B cell (primary cell): ENCODE measurements at regions not wholly inside any gene's neighbourhood (a gene's known extent, or its start where the extent isn't known, plus 50 kb on each side); places are given as distances from the start of the nearest gene placed in this dataset.

Experiments
- ATAC-seq: fragments of 200-7000 bp; cut with Tn5 transposase; one replicate; pipeline ENCODE4 v1.10.0; 2021; ENCODE audit warnings: low read depth, mild to moderate bottlenecking, moderate number of reproducible peaks, moderate library complexity
- CTCF ChIA-PET: fragments of 350-600 bp; sonication (Branson Sonifier 250); formaldehyde crosslinking; loops from one replicate; lab custom pipeline; 2021; ENCODE audit warnings: antibody characterized with exemption, inconsistent platforms; lab: Charles Lee
- POLR2A ChIA-PET: fragments of 350-600 bp; sonication (Branson Sonifier 250); formaldehyde crosslinking; loops from one replicate; lab custom pipeline; 2021; ENCODE audit warnings: antibody characterized with exemption; lab: Charles Lee
- DNase-seq: peaks from one replicate; pipeline ENCODE4 v3.0.0; 2013
- H2AFZ ChIP-seq: 2 replicates; pipeline ENCODE4 v1.6.1; 2012; ENCODE audit warnings: mild to moderate bottlenecking, low read depth, low read length; ENCODE audit not compliant: insufficient read depth, poor library complexity, severe bottlenecking
- H3K27ac ChIP-seq, 2 donors: 1 replicate in 1 of 2; 2 replicates in 1 of 2; pipeline ENCODE4 v1.5.1; 2012 to 2013; ENCODE audit warnings: low read length in 2 of 2, mild to moderate bottlenecking in 2 of 2, moderate library complexity in 1 of 2
- H3K27me3 ChIP-seq, 4 experiments: fragments of 200-600 bp in 1 of 4; sonication (generic) in 1 of 4; replicated peaks in 1 of 4; 1 replicate in 2 of 4; 2 replicates in 2 of 4; pipeline versions ENCODE4 v1.6.1 to v1.7.0; 2013 to 2016; ENCODE audit warnings: low read length in 3 of 4, mild to moderate bottlenecking in 2 of 4, mixed read lengths in 1 of 4, moderate library complexity in 1 of 4; ENCODE audit not compliant: insufficient read depth in 4 of 4, control insufficient read depth in 3 of 4; ENCODE audit errors: control extremely low read depth in 1 of 4
- H3K36me3 ChIP-seq, 2 experiments: replicated peaks in 1 of 2; 1 replicate in 1 of 2; 2 replicates in 1 of 2; pipeline versions ENCODE4 v1.6.1 to v1.7.1; 2013; ENCODE audit warnings: low read length in 1 of 2; ENCODE audit not compliant: insufficient read depth in 2 of 2, control insufficient read depth in 1 of 2; ENCODE audit errors: control extremely low read depth in 1 of 2, extremely low read depth in 1 of 2
- H3K4me1 ChIP-seq, 2 donors: fragments of 200-600 bp in 1 of 2; sonication (generic) in 1 of 2; 1 replicate in 1 of 2; 2 replicates in 1 of 2; pipeline versions ENCODE4 v1.5.1 to v1.6.1; 2013 to 2017; ENCODE audit warnings: low read length in 2 of 2; ENCODE audit not compliant: control insufficient read depth in 2 of 2, insufficient read depth in 2 of 2
- H3K4me2 ChIP-seq: replicated peaks from 2 replicates; pipeline ENCODE3; 2012; ENCODE audit warnings: mild to moderate bottlenecking, low read depth, low read length; ENCODE audit not compliant: poor library complexity, severe bottlenecking
- H3K4me3 ChIP-seq, 5 experiments: fragments of 200-600 bp in 1 of 5; sonication (generic) in 1 of 5; 1 replicate in 3 of 5; 2 replicates in 2 of 5; pipeline versions ENCODE4 v1.5.1 to v1.7.0; 2011 to 2016; ENCODE audit warnings: low read length in 4 of 5, mild to moderate bottlenecking in 4 of 5, low read depth in 2 of 5, control low read depth in 1 of 5, moderate library complexity in 1 of 5; ENCODE audit not compliant: insufficient read depth in 1 of 5; ENCODE audit errors: control extremely low read depth in 1 of 5, extremely low read depth in 1 of 5
- H3K79me2 ChIP-seq: fragments of 200-600 bp; sonication (generic); one replicate; pipeline ENCODE4 v1.6.0; 2016; ENCODE audit warnings: low read length; ENCODE audit not compliant: control insufficient read depth, insufficient read depth
- H3K9ac ChIP-seq: fragments of 200-600 bp; sonication (generic); 2 replicates; pipeline ENCODE4 v1.6.1; 2017; ENCODE audit warnings: mild to moderate bottlenecking, low read length, moderate library complexity
- H3K9me3 ChIP-seq, 3 donors: one replicate each; pipeline versions ENCODE4 v1.6.1 to v1.7.1; 2013; ENCODE audit warnings: low read length in 2 of 3; ENCODE audit not compliant: control insufficient read depth in 2 of 3, insufficient read depth in 1 of 3; ENCODE audit errors: control extremely low read depth in 1 of 3
- H4K20me1 ChIP-seq: 2 replicates; pipeline ENCODE4 v1.6.0; 2012; ENCODE audit warnings: mild to moderate bottlenecking, low read length; ENCODE audit not compliant: insufficient read depth, control insufficient read depth, poor library complexity, severe bottlenecking
- H3K27ac Mint-ChIP-seq: one replicate; pipeline ENCODE4 v1.8.0; 2021; ENCODE audit warnings: mixed read lengths
- H3K27me3 Mint-ChIP-seq: one replicate; pipeline ENCODE4 v1.8.0; 2021; ENCODE audit warnings: mixed read lengths
- H3K4me1 Mint-ChIP-seq: one replicate; pipeline ENCODE4 v1.8.0; 2021; ENCODE audit warnings: mixed read lengths
- H3K4me3 Mint-ChIP-seq: one replicate; pipeline ENCODE4 v1.8.0; 2021; ENCODE audit warnings: mixed read lengths
- H3K9me3 Mint-ChIP-seq: one replicate; pipeline ENCODE4 v1.8.0; 2022; ENCODE audit warnings: mixed read lengths; ENCODE audit not compliant: insufficient read depth
- EZH2 ChIP-seq: IDR thresholded peaks from 2 replicates; pipeline ENCODE4 v1.6.1; 2012; ENCODE audit warnings: borderline replicate concordance, low read depth, mild to moderate bottlenecking, moderate library complexity, low read length; ENCODE audit not compliant: insufficient read depth, poor library complexity, severe bottlenecking
- WGBS: methylation state at CpG from one replicate; pipeline ENCODE4 v1.1.5; 2013; ENCODE audit warnings: missing lambda C conversion rate; ENCODE audit not compliant: insufficient coverage; 5-methylcytosine and 5-hydroxymethylcytosine counted together
- intact Hi-C: fragments of 100-400 bp; cut with micrococcal nuclease; formaldehyde crosslinking; loops from one replicate; pipeline ENCODE4 v1.10.0; 2022
- TF ChIP-seq, protein P1 (sequence below): fragments of 200-600 bp; IDR thresholded peaks from one replicate; pipeline ENCODE4 v1.8.0; 2022; ENCODE audit warnings: antibody characterized with exemption, mild to moderate bottlenecking

DNA sequence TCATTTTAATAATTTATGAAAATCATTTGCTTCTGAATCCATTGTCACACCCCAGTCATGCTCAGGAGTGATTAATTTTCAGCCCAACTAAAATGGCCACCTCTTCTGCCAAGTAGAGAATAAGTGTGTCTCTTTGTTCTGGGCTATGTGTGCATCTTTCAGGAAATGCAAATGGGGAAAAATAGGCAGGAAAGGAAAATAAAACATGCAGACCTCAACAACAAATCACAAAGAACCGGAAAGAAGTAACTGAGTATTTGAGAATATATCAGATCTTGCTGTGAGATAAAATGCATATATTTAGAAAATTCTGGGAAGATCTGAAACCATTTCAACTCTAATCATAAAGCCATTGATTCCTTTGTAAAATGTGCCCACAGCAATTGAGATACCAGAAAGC, 763.9 kb downstream of the GALC start:
- no peak for ATAC-seq
- no peaks in the 10 kb centered on the region for H3K4me1 ChIP-seq
- no peak overlapping the region for H3K9ac ChIP-seq
- Mint-ChIP-seq H3K9me3 (peaks cover 14% of the 10 kb centered on the region), H3K4me3 (no peak overlapping the region), H3K4me1 (no peaks in the 10 kb centered on the region), H3K27me3 (no peaks in the 10 kb centered on the region), H3K27ac (no peak overlapping the region)
- intact Hi-C loops = no loop called here
- H3K36me3 ChIP-seq = no peaks in the 10 kb centered on the region
- H3K9me3 ChIP-seq = peaks cover 0 to 11% (median 0%) of the 10 kb centered on the region in 3 donors
- TF ChIP-seq, protein P1, sequence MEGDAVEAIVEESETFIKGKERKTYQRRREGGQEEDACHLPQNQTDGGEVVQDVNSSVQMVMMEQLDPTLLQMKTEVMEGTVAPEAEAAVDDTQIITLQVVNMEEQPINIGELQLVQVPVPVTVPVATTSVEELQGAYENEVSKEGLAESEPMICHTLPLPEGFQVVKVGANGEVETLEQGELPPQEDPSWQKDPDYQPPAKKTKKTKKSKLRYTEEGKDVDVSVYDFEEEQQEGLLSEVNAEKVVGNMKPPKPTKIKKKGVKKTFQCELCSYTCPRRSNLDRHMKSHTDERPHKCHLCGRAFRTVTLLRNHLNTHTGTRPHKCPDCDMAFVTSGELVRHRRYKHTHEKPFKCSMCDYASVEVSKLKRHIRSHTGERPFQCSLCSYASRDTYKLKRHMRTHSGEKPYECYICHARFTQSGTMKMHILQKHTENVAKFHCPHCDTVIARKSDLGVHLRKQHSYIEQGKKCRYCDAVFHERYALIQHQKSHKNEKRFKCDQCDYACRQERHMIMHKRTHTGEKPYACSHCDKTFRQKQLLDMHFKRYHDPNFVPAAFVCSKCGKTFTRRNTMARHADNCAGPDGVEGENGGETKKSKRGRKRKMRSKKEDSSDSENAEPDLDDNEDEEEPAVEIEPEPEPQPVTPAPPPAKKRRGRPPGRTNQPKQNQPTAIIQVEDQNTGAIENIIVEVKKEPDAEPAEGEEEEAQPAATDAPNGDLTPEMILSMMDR = no peak
- TF ChIP-seq EZH2 = no peak
- no peaks in the 10 kb centered on the region for H4K20me1 ChIP-seq
- CTCF ChIA-PET = no interaction called here
- no peak overlapping the region for H3K4me3 ChIP-seq
- H3K4me2 ChIP-seq = no peak overlapping the region
- no peak overlapping the region for H3K27ac ChIP-seq
- DNase-seq = no peak
- no peak overlapping the region for H2AFZ ChIP-seq
- no CpG with 5 or more reads among the region's 1 CpG for WGBS
- POLR2A ChIA-PET = no interaction called here
- no peaks in the 10 kb centered on the region for H3K79me2 ChIP-seq
- H3K27me3 ChIP-seq = no peaks in the 10 kb centered on the region

DNA sequence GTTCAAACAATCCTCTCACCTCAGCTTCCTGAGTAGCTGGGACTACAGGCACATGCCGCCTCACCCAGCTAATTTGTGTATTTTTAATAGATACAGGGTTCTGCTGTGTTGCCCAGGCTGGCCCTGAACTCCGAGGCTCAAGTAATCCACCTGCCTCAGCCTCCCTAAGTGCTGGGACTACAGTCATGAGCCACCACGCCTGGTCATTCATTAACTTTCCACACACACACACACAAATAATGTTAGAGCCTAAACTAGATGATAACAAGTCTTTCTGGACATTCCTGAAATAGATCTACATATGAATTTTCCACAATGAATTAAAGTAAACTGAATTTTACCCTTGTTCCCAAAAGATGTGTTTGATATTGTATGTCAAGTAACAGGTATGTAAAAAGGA, 776.0 kb downstream of the GALC start:
- Histone ChIP-seq H3K27ac (no peak overlapping the region), H3K9me3 (peaks cover 0 to 2% (median 0%) of the 10 kb centered on the region in 3 donors), H3K4me3 (no peak overlapping the region), H3K36me3 (no peaks in the 10 kb centered on the region), H3K4me2 (no peak overlapping the region), H3K27me3 (no peaks in the 10 kb centered on the region), H4K20me1 (no peaks in the 10 kb centered on the region), H3K79me2 (no peaks in the 10 kb centered on the region), H2AFZ (no peak overlapping the region), H3K4me1 (no peaks in the 10 kb centered on the region), H3K9ac (no peak overlapping the region)
- ChIA-PET CTCF (no interaction called here), POLR2A (no interaction called here)
- Mint-ChIP-seq H3K9me3 (peaks cover 7% of the 10 kb centered on the region), H3K4me3 (no peak overlapping the region), H3K4me1 (no peaks in the 10 kb centered on the region), H3K27me3 (no peaks in the 10 kb centered on the region), H3K27ac (no peak overlapping the region)
- no peak for TF ChIP-seq EZH2
- TF ChIP-seq, protein P1 = no peak
- intact Hi-C loops = no loop called here
- DNase-seq (no peak), ATAC-seq (no peak)
- no CpG with 5 or more reads among the region's 3 CpGs for WGBS
